ENCODE measurements at regions not wholly inside any gene's neighbourhood (a gene's known extent, or its start where the extent isn't known, plus 50 kb on each side); places are given as distances from the start of the nearest gene placed in this dataset.

- Histone ChIP-seq H3K4me3 (replicated peaks; ENCODE audit: insufficient read depth, low read length) (no peak overlapping the region), H3K27me3 (ENCODE audit: insufficient read depth, poor library complexity, severe bottlenecking) (no peaks in the 10 kb centered on the region)
Measured at GRCh38 chr3:68535782-68536181, 396.6 kb downstream of the TAFA4 start.

GRCh38 chr3:68523330-68523729 is 409.0 kb downstream of the TAFA4 start:
- Histone ChIP-seq H3K27ac (replicated peaks) (no peak overlapping the region), H3K4me3 (replicated peaks; ENCODE audit: insufficient read depth, low read length) (no peak overlapping the region), H3K27me3 (ENCODE audit: insufficient read depth, poor library complexity, severe bottlenecking) (no peaks in the 10 kb centered on the region)
- DNase-seq (ENCODE audit: low read depth in 1 of 2, low spot score in 1 of 2) = no peak
- TF ChIP-seq REST (IDR thresholded peaks at IDR 0.05; ENCODE audit: insufficient replicate concordance, low read depth) (no peak), POLR2AphosphoS5 (IDR thresholded peaks at IDR 0.05; ENCODE audit: low read depth) (no peak), GABPA (IDR thresholded peaks at IDR 0.05; ENCODE audit: low read depth) (no peak), SPI1 (IDR thresholded peaks at IDR 0.05; ENCODE audit: borderline replicate concordance, low read depth) (no peak), CTCF (IDR thresholded peaks at IDR 0.05; ENCODE audit: insufficient read depth, low read length) (no peak)

More at GRCh38 chr3:68535782-68536181, 396.6 kb downstream of the TAFA4 start:
- no peak for DNase-seq (ENCODE audit: low read depth in 1 of 2, low spot score in 1 of 2)
- no peak for TF ChIP-seq REST (IDR thresholded peaks at IDR 0.05; ENCODE audit: insufficient replicate concordance, low read depth)
- no peak for TF ChIP-seq CTCF (IDR thresholded peaks at IDR 0.05; ENCODE audit: insufficient read depth, low read length)
- TF ChIP-seq SPI1 (IDR thresholded peaks at IDR 0.05; ENCODE audit: borderline replicate concordance, low read depth) = no peak
- TF ChIP-seq POLR2AphosphoS5 (IDR thresholded peaks at IDR 0.05; ENCODE audit: low read depth) = no peak
- no peak for TF ChIP-seq GABPA (IDR thresholded peaks at IDR 0.05; ENCODE audit: low read depth)
- H3K27ac ChIP-seq (replicated peaks) = no peak overlapping the region

GRCh38 chr3:68515237-68515636 is 417.1 kb downstream of the TAFA4 start:
- Histone ChIP-seq H3K4me3 (replicated peaks; ENCODE audit: insufficient read depth, low read length) (no peak overlapping the region), H3K27me3 (ENCODE audit: insufficient read depth, poor library complexity, severe bottlenecking) (no peaks in the 10 kb centered on the region), H3K27ac (replicated peaks) (no peak overlapping the region)
- DNase-seq (ENCODE audit: low read depth in 1 of 2, low spot score in 1 of 2) = no peak
- no peak for TF ChIP-seq REST (IDR thresholded peaks at IDR 0.05; ENCODE audit: insufficient replicate concordance, low read depth)
- TF ChIP-seq POLR2AphosphoS5 (IDR thresholded peaks at IDR 0.05; ENCODE audit: low read depth) = no peak
- no peak for TF ChIP-seq SPI1 (IDR thresholded peaks at IDR 0.05; ENCODE audit: borderline replicate concordance, low read depth)
- TF ChIP-seq CTCF (IDR thresholded peaks at IDR 0.05; ENCODE audit: insufficient read depth, low read length) = no peak
- no peak for TF ChIP-seq GABPA (IDR thresholded peaks at IDR 0.05; ENCODE audit: low read depth)
